OCI-LY3 (cell line): ENCODE measurements at regions not wholly inside any gene's neighbourhood (a gene's known extent, or its start where the extent isn't known, plus 50 kb on each side); places are given as distances from the start of the nearest gene placed in this dataset.
"Not testable (repeated sequence)": the region's sequence is repeated elsewhere in the genome, so short reads cannot be mapped to it uniquely, and the experiment has no call there.

Experiments used
- EZH2phosphoT487 ChIP-seq: fragments of 200-600 bp; shearing (Covaris generic); IDR thresholded peaks from 2 replicates; pipeline ENCODE4 v1.6.1; 2018; ENCODE audit warnings: antibody characterized with exemption, mixed run types, low read depth
- TF ChIP-seq, protein P1 (sequence below): fragments of 200-600, 300-600 bp; sonication (generic); IDR thresholded peaks from 2 replicates; pipeline ENCODE4 v1.5.1; 2014; ENCODE audit warnings: antibody characterized with exemption, low read length, low read depth

DNA sequence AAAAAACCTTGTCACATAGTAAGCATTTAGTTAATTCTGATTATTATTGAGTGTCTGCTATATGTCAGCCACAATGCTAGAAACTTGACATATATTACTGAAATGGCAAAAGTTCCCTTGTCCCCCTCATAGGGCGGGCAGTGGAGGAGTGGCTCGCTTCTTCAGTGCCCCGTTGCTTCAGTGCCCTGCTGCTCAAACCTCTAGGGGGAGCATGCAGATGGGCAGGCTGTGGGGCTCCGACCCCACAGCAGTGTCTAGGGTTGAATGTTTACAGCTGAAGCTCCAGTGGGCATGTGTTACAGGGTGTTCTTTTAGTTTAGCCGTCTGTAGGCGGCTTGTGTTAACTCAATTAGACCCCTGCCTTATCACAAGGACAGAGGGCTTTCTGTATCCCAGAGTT lies 86.5 kb upstream of the GPC3 start:
- TF ChIP-seq, protein P1, sequence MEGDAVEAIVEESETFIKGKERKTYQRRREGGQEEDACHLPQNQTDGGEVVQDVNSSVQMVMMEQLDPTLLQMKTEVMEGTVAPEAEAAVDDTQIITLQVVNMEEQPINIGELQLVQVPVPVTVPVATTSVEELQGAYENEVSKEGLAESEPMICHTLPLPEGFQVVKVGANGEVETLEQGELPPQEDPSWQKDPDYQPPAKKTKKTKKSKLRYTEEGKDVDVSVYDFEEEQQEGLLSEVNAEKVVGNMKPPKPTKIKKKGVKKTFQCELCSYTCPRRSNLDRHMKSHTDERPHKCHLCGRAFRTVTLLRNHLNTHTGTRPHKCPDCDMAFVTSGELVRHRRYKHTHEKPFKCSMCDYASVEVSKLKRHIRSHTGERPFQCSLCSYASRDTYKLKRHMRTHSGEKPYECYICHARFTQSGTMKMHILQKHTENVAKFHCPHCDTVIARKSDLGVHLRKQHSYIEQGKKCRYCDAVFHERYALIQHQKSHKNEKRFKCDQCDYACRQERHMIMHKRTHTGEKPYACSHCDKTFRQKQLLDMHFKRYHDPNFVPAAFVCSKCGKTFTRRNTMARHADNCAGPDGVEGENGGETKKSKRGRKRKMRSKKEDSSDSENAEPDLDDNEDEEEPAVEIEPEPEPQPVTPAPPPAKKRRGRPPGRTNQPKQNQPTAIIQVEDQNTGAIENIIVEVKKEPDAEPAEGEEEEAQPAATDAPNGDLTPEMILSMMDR: peak; percentile 7; the same call in 1 of the 2 replicates
- TF ChIP-seq EZH2phosphoT487: not testable (repeated sequence)
